HG03097 (cell line): ENCODE measurements at regions not wholly inside any gene's neighbourhood (a gene's known extent, or its start where the extent isn't known, plus 50 kb on each side); places are given as distances from the start of the nearest gene placed in this dataset.

Source experiments
- ATAC-seq: cut with Tn5 transposase; IDR thresholded peaks from one replicate; pipeline ENCODE4 v1.9.1; 2021; ENCODE audit not compliant: unreplicated experiment, low FRiP score

DNA sequence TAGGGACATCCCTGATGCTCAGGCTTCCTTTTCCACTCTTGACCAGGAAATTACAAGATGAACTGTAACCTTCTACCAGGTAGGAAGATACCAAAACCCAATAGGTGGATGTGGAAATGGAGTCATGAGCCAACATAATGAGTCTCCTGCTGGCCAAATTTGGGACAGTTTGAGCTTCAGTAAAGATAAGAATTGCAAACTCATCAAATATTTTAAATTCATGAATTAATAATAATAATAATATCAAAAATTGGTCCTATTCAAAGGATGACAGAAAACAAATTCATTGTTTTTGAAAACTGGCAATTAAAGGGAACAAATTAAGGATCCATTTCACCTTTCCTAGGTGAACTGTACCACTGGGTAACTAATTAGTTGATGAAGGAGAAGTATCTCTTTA, 309.7 kb downstream of the NEK10 start:
- ATAC-seq: no peak
